HEK293T (cell line): ENCODE measurements at regions not wholly inside any gene's neighbourhood (a gene's known extent, or its start where the extent isn't known, plus 50 kb on each side); places are given as distances from the start of the nearest gene placed in this dataset.

Source experiments
- FOXA1 ChIP-seq: fragments of 450-650 bp; IDR thresholded peaks from 2 replicates; pipeline ENCODE4 v1.6.1; 2016; ENCODE audit warnings: mild to moderate bottlenecking
- NFRKB ChIP-seq: fragments of 450-650 bp; IDR thresholded peaks from 2 replicates; pipeline ENCODE4 v1.6.1; 2016; ENCODE audit warnings: mild to moderate bottlenecking, moderate library complexity
- PKNOX1 ChIP-seq: fragments of 450-650 bp; IDR thresholded peaks from 2 replicates; pipeline ENCODE4 v1.6.1; 2016
- SUZ12 ChIP-seq: fragments of 450-650 bp; IDR thresholded peaks from 2 replicates; pipeline ENCODE4 v1.6.1; 2016; ENCODE audit warnings: mild to moderate bottlenecking

- TF ChIP-seq PKNOX1 = no peak
- TF ChIP-seq SUZ12 = no peak
- no peak for TF ChIP-seq FOXA1
- TF ChIP-seq NFRKB = no peak
These were observed 224.0 kb upstream of the KCNH7 start for GRCh38 chr2:163062524-163062923.
